ENCODE measurements at regions not wholly inside any gene's neighbourhood (a gene's known extent, or its start where the extent isn't known, plus 50 kb on each side); places are given as distances from the start of the nearest gene placed in this dataset.
"Not testable (repeated sequence)": the region's sequence is repeated elsewhere in the genome, so short reads cannot be mapped to it uniquely, and the experiment has no call there.

GRCh38 chr22:45091254-45091854 lies 72.4 kb upstream of the NUP50 start:
- Mint-ChIP-seq H3K27me3 (ENCODE audit: low read depth) (peaks cover 9% of the 10 kb centered on the region), H3K9me3 (no peaks in the 10 kb centered on the region), H3K36me3 (no peaks in the 10 kb centered on the region), H3K4me1 (peaks cover 36% of the 10 kb centered on the region), H3K27ac (peak overlapping the region; percentile 60; the same call in 1 of the 2 replicates), H3K4me3 (no peak overlapping the region)
- DNase-seq (ENCODE audit: low spot score): no peak
- TF ChIP-seq ZBTB21 (CRISPR knock-in tag; IDR thresholded peaks at IDR 0.05; ENCODE audit: borderline replicate concordance) (no peak), FOXP1 (CRISPR knock-in tag; IDR thresholded peaks at IDR 0.05; ENCODE audit: borderline replicate concordance) (0 out of 2 replicates have a peak, but pooled peaks have one; percentile 41)
- ChIA-PET CTCF (interaction anchor here (0.6 to 2.3 kb wide), 2 partner anchors 10 to 317 kb away, joined by 3 to 6 read pairs; no protein-coding TSS in a partner anchor), POLR2A (interaction anchor here (0.5 kb wide), 1 partner anchor 100 kb away, joined by 4 read pairs; no protein-coding TSS in a partner anchor)
- no peak; the same call in 1 of the 2 replicates for ATAC-seq

- H3K27me3 Mint-ChIP-seq (ENCODE audit: low read depth): peaks cover 11% of the 10 kb centered on the region
- H3K36me3 Mint-ChIP-seq; DNase-seq (ENCODE audit: low spot score); CTCF ChIA-PET; H3K4me3 Mint-ChIP-seq; H3K9me3 Mint-ChIP-seq; ATAC-seq: not testable (repeated sequence)
- H3K27ac Mint-ChIP-seq: 0 out of 2 replicates have a peak overlapping the region, but pooled peaks have one; percentile 60
- POLR2A ChIA-PET: interaction anchor here (0.5 kb wide), 1 partner anchor 100 kb away, joined by 4 read pairs; no protein-coding TSS in a partner anchor
- peaks cover 37% of the 10 kb centered on the region for H3K4me1 Mint-ChIP-seq
Observed at GRCh38 chr22:45091875-45092274, 71.8 kb upstream of the NUP50 start.

- H3K27ac Mint-ChIP-seq: no peak overlapping the region
- DNase-seq (ENCODE audit: low spot score) (no peak), ATAC-seq (no peak)
- TF ChIP-seq EMX1 (CRISPR knock-in tag; IDR thresholded peaks at IDR 0.05) (no peak), JAZF1 (CRISPR knock-in tag; IDR thresholded peaks at IDR 0.05) (no peak), MYBL2 (CRISPR knock-in tag; IDR thresholded peaks at IDR 0.05) (no peak), ZNF232 (CRISPR knock-in tag; IDR thresholded peaks at IDR 0.05) (no peak), ZNF219 (CRISPR knock-in tag; IDR thresholded peaks at IDR 0.05; ENCODE audit: borderline replicate concordance) (no peak), GTF2I (CRISPR knock-in tag; conservative IDR thresholded peaks at IDR 0.05) (no peak), ATF1 (CRISPR knock-in tag; IDR thresholded peaks at IDR 0.05) (no peak), PRDM15 (CRISPR knock-in tag; IDR thresholded peaks at IDR 0.05) (no peak)
- no peak overlapping the region for H3K4me3 Mint-ChIP-seq
- H3K4me1 Mint-ChIP-seq: peaks cover 36% of the 10 kb centered on the region
- H3K36me3 Mint-ChIP-seq: no peaks in the 10 kb centered on the region
- peaks cover 11% of the 10 kb centered on the region for H3K27me3 Mint-ChIP-seq (ENCODE audit: low read depth)
- H3K9me3 Mint-ChIP-seq: no peaks in the 10 kb centered on the region
- CTCF ChIA-PET: interaction anchor here (0.7 kb wide), 1 partner anchor 117 kb away, joined by 3 read pairs; no protein-coding TSS in a partner anchor
- POLR2A ChIA-PET: no interaction called here
Observed at GRCh38 chr22:45092644-45093043, 71.1 kb upstream of the NUP50 start.

- no peaks in the 10 kb centered on the region for H3K36me3 Mint-ChIP-seq
- TF ChIP-seq USF2 (CRISPR knock-in tag; IDR thresholded peaks at IDR 0.05) (no peak), TEAD4 (CRISPR knock-in tag; IDR thresholded peaks at IDR 0.05) (no peak), ATF6 (CRISPR knock-in tag; IDR thresholded peaks at IDR 0.05) (no peak), ZNF232 (CRISPR knock-in tag; IDR thresholded peaks at IDR 0.05) (no peak), CREB1 (CRISPR knock-in tag; IDR thresholded peaks at IDR 0.05) (no peak), GRHL2 (CRISPR knock-in tag; IDR thresholded peaks at IDR 0.05; ENCODE audit: insufficient replicate concordance, severe bottlenecking) (no peak), NFYB (CRISPR knock-in tag; conservative IDR thresholded peaks at IDR 0.05; ENCODE audit: low read depth) (no peak), FOXJ3 (CRISPR knock-in tag; IDR thresholded peaks at IDR 0.05; ENCODE audit: borderline replicate concordance) (no peak), STAT6 (CRISPR knock-in tag; conservative IDR thresholded peaks at IDR 0.05; ENCODE audit: low read depth) (no peak), ATF3 (CRISPR knock-in tag; conservative IDR thresholded peaks at IDR 0.05) (no peak)
Observed at GRCh38 chr22:45093609-45094008, 70.1 kb upstream of the NUP50 start.

More at GRCh38 chr22:45093609-45094008, 70.1 kb upstream of the NUP50 start:
- Mint-ChIP-seq H3K4me3 (no peak overlapping the region), H3K27ac (no peak overlapping the region), H3K27me3 (ENCODE audit: low read depth) (peaks cover 11% of the 10 kb centered on the region), H3K4me1 (peaks cover 30% of the 10 kb centered on the region), H3K9me3 (no peaks in the 10 kb centered on the region)
- ATAC-seq (no peak), DNase-seq (ENCODE audit: low spot score) (no peak)
- CTCF ChIA-PET: interaction anchor here (0.7 to 0.8 kb wide), 2 partner anchors 116 to 369 kb away, joined by 3 read pairs; no protein-coding TSS in a partner anchor
- POLR2A ChIA-PET: no interaction called here
